GM23338 (cell line): ENCODE measurements at regions not wholly inside any gene's neighbourhood (a gene's known extent, or its start where the extent isn't known, plus 50 kb on each side); places are given as distances from the start of the nearest gene placed in this dataset.

Source experiments
- ATAC-seq: fragments of 200-7000 bp; cut with Tn5 transposase; 3 replicates; pipeline ENCODE4 v1.9.1; 2020
- DNase-seq: peaks from one replicate; pipeline ENCODE4 v3.0.0-alpha.2; 2015; ENCODE audit warnings: low spot score
- H2AFZ ChIP-seq: fragments of 200-600 bp; sonication (generic); 2 replicates; pipeline ENCODE4 v1.8.0; 2016; ENCODE audit warnings: antibody characterized with exemption, mild to moderate bottlenecking, moderate library complexity
- H3F3A ChIP-seq: fragments of 200-600 bp; sonication (generic); replicated peaks from 2 replicates; pipeline ENCODE4 v1.8.0; 2017; ENCODE audit warnings: antibody characterized with exemption, mixed run types, low read depth
- H3K27ac ChIP-seq: fragments of 200-600 bp; sonication (generic); 2 replicates; pipeline ENCODE4 v1.6.1; 2016; ENCODE audit warnings: low read depth
- H3K27me3 ChIP-seq: fragments of 200-600 bp; sonication (generic); 2 replicates; pipeline ENCODE4 v1.8.0; 2016; ENCODE audit warnings: mild to moderate bottlenecking, mixed run types, moderate library complexity; ENCODE audit not compliant: insufficient read depth
- H3K36me3 ChIP-seq: fragments of 200-600 bp; sonication (generic); 2 replicates; pipeline ENCODE4 v1.8.0; 2016; ENCODE audit warnings: mild to moderate bottlenecking; ENCODE audit not compliant: insufficient read depth
- H3K4me1 ChIP-seq: fragments of 200-600 bp; sonication (generic); 2 replicates; pipeline ENCODE4 v1.8.0; 2016; ENCODE audit warnings: mild to moderate bottlenecking, moderate library complexity; ENCODE audit not compliant: insufficient read depth
- H3K4me2 ChIP-seq: fragments of 200-600 bp; sonication (generic); 2 replicates; pipeline ENCODE4 v1.7.1; 2017; ENCODE audit warnings: mixed run types
- H3K4me3 ChIP-seq: fragments of 200-600 bp; sonication (generic); 2 replicates; pipeline ENCODE4 v1.6.1; 2016; ENCODE audit warnings: mixed run types
- H3K79me2 ChIP-seq: fragments of 200-600 bp; sonication (generic); replicated peaks from 2 replicates; pipeline ENCODE4 v1.8.0; 2017; ENCODE audit warnings: mild to moderate bottlenecking; ENCODE audit not compliant: insufficient read depth
- H3K9me2 ChIP-seq: fragments of 200-600 bp; sonication (generic); 2 replicates; pipeline ENCODE4 v1.8.0; 2017; ENCODE audit not compliant: insufficient read depth
- H4K20me1 ChIP-seq: fragments of 200-600 bp; sonication (generic); replicated peaks from 2 replicates; pipeline ENCODE4 v1.8.0; 2017; ENCODE audit warnings: mild to moderate bottlenecking; ENCODE audit not compliant: insufficient read depth
- H3K27ac Mint-ChIP-seq: 2 replicates; pipeline ENCODE4 v1.8.0; 2020; ENCODE audit warnings: inconsistent platforms, mild to moderate bottlenecking, moderate library complexity, mixed read lengths
- H3K27me3 Mint-ChIP-seq: 3 replicates; pipeline ENCODE4 v1.8.0; 2022; ENCODE audit warnings: low read depth, mild to moderate bottlenecking, moderate library complexity, mixed read lengths, inconsistent platforms; ENCODE audit not compliant: insufficient read depth, poor library complexity
- H3K36me3 Mint-ChIP-seq: 3 replicates; pipeline ENCODE4 v1.8.0; 2021; ENCODE audit warnings: low read depth, mild to moderate bottlenecking, inconsistent platforms, moderate library complexity, mixed read lengths
- H3K4me1 Mint-ChIP-seq: 3 replicates; pipeline ENCODE4 v1.8.0; 2020; ENCODE audit warnings: mild to moderate bottlenecking, inconsistent platforms, mixed read lengths
- H3K4me3 Mint-ChIP-seq: 3 replicates; pipeline ENCODE4 v1.8.0; 2021; ENCODE audit warnings: moderate library complexity, mild to moderate bottlenecking, inconsistent platforms, mixed read lengths
- H3K9me3 Mint-ChIP-seq: 3 replicates; pipeline ENCODE4 v1.8.0; 2020; ENCODE audit warnings: moderate library complexity, mild to moderate bottlenecking, inconsistent platforms, mixed read lengths
- EZH2 ChIP-seq: fragments of 200-600 bp; sonication (generic); IDR thresholded peaks from one replicate; pipeline ENCODE4 v1.8.0; 2017; ENCODE audit warnings: antibody characterized with exemption, mild to moderate bottlenecking, low read depth; ENCODE audit not compliant: unreplicated experiment
- EZH2phosphoT487 ChIP-seq: fragments of 200-600 bp; sonication (generic); IDR thresholded peaks from one replicate; pipeline ENCODE4 v1.8.1; 2018; ENCODE audit warnings: antibody characterized with exemption; ENCODE audit not compliant: unreplicated experiment
- NANOG ChIP-seq: IDR thresholded peaks from 2 replicates; pipeline ENCODE4 v1.6.1; 2016; ENCODE audit warnings: antibody characterized with exemption, borderline replicate concordance
- POLR2AphosphoS5 ChIP-seq: IDR thresholded peaks from 2 replicates; pipeline ENCODE4 v1.6.1; 2016; ENCODE audit warnings: antibody characterized with exemption, low read depth
- ZNF114 ChIP-seq: fragments of 250-450 bp; sonication (Bioruptor Pico); IDR thresholded peaks from 2 replicates; pipeline ENCODE4 v1.5.0; 2020; ENCODE audit warnings: mild to moderate bottlenecking, moderate library complexity
- TF ChIP-seq, protein P1 (sequence below): IDR thresholded peaks from one replicate; pipeline ENCODE4 v1.6.1; 2018; ENCODE audit warnings: antibody characterized with exemption; ENCODE audit not compliant: unreplicated experiment
- TF ChIP-seq, protein P2 (sequence below), 2 experiments: fragments of 200-600 bp in 1 of 2; sonication (generic) in 1 of 2; conservative IDR thresholded peaks; 2 replicates each; pipeline versions ENCODE4 v1.5.1 to v1.6.1; 2016 to 2017; ENCODE audit warnings: antibody characterized with exemption in 2 of 2, low read depth in 2 of 2, mild to moderate bottlenecking in 2 of 2, moderate library complexity in 1 of 2
- TF ChIP-seq, protein P3 (sequence below): IDR thresholded peaks from 2 replicates; pipeline ENCODE4 v1.6.1; 2016; ENCODE audit warnings: antibody characterized with exemption

DNA sequence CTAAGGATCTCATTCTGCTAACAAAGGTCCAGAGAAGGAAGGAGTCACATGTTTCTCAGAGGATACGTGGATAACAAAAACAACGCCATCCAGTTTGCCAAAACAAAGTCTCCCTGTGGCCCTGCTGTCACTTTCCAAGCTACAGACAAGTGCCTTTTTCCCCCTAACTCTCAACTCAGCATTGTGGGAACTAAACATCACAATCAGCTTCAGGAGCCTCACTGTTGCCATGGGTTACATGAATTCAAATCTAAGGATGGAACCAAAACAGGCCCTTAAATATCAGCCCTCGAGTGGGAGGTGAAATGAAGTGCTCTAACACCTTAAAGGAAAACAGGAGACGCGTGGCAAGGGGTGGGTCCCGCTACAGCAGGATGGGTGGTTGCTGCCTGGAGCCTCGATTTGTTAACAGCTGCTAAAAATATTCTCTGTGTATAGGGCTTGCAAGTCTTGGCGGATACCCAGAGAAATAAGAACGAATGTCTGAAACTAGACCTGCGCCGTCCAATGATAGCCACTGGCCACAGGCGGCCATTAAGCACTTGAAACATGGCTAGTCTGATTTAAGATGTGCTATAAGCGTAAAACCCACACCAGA, 66.4 kb upstream of the SOD1 start:
- H3K9me2 ChIP-seq = no peaks in the 10 kb centered on the region
- no peaks in the 10 kb centered on the region for H4K20me1 ChIP-seq
- no peak overlapping the region for H3K27ac ChIP-seq
- H3K4me3 ChIP-seq = no peak overlapping the region
- H3K79me2 ChIP-seq = no peaks in the 10 kb centered on the region
- Mint-ChIP-seq H3K27me3 (peaks cover 2% of the 10 kb centered on the region), H3K36me3 (no peaks in the 10 kb centered on the region; the same call in 2 of the 3 replicates), H3K4me1 (0 out of 3 replicates have a peak, but pooled peaks cover 2% of the 10 kb centered on the region), H3K4me3 (no peak overlapping the region), H3K9me3 (no peaks in the 10 kb centered on the region; the same call in none of the 3 replicates), H3K27ac (no peak overlapping the region)
- H2AFZ ChIP-seq = peak overlapping the region; percentile 91; the same call in 1 of the 2 replicates
- ATAC-seq (no peak), DNase-seq (no peak)
- H3K4me2 ChIP-seq = no peak overlapping the region
- H3K36me3 ChIP-seq = no peaks in the 10 kb centered on the region
- H3K4me1 ChIP-seq = no peaks in the 10 kb centered on the region
- TF ChIP-seq ZNF114 = no peak
- no peak for TF ChIP-seq NANOG
- TF ChIP-seq, protein P1, sequence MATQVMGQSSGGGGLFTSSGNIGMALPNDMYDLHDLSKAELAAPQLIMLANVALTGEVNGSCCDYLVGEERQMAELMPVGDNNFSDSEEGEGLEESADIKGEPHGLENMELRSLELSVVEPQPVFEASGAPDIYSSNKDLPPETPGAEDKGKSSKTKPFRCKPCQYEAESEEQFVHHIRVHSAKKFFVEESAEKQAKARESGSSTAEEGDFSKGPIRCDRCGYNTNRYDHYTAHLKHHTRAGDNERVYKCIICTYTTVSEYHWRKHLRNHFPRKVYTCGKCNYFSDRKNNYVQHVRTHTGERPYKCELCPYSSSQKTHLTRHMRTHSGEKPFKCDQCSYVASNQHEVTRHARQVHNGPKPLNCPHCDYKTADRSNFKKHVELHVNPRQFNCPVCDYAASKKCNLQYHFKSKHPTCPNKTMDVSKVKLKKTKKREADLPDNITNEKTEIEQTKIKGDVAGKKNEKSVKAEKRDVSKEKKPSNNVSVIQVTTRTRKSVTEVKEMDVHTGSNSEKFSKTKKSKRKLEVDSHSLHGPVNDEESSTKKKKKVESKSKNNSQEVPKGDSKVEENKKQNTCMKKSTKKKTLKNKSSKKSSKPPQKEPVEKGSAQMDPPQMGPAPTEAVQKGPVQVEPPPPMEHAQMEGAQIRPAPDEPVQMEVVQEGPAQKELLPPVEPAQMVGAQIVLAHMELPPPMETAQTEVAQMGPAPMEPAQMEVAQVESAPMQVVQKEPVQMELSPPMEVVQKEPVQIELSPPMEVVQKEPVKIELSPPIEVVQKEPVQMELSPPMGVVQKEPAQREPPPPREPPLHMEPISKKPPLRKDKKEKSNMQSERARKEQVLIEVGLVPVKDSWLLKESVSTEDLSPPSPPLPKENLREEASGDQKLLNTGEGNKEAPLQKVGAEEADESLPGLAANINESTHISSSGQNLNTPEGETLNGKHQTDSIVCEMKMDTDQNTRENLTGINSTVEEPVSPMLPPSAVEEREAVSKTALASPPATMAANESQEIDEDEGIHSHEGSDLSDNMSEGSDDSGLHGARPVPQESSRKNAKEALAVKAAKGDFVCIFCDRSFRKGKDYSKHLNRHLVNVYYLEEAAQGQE = no peak
- no peaks in the 10 kb centered on the region for H3K27me3 ChIP-seq
- no peaks in the 10 kb centered on the region for H3F3A ChIP-seq

DNA sequence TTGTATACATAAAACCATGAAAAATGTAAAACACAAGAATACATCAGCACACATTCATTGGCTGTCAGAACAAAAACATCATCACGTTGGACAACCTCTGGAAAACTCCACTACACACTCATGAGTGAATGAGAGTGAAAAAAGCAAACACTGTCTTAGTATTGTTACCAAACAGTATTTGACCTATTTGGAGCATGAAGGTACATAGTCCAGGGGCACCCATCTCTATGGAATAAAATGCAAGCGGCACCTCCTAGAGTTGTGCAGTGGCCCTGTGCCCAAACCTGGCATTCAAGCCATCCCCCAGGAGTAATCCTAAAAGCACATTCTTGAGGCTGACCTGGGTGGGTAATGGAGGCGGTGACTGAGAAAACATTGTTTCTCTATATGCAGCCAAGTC, 67.0 kb upstream of the SOD1 start:
- no peak overlapping the region for H3K27ac ChIP-seq
- no peaks in the 10 kb centered on the region for H3K27me3 ChIP-seq
- no peaks in the 10 kb centered on the region; the same call in 2 of the 3 replicates for H3K36me3 Mint-ChIP-seq
- H3K4me2 ChIP-seq = no peak overlapping the region
- no peak overlapping the region for H3K4me3 ChIP-seq
- no peak overlapping the region for H3K4me3 Mint-ChIP-seq
- ATAC-seq (no peak), DNase-seq (no peak)
- H3K36me3 ChIP-seq = no peaks in the 10 kb centered on the region
- 0 out of 3 replicates have a peak, but pooled peaks cover 2% of the 10 kb centered on the region for H3K4me1 Mint-ChIP-seq
- H3K4me1 ChIP-seq = no peaks in the 10 kb centered on the region
- no peaks in the 10 kb centered on the region; the same call in none of the 3 replicates for H3K9me3 Mint-ChIP-seq
- H3K79me2 ChIP-seq = no peaks in the 10 kb centered on the region
- no peaks in the 10 kb centered on the region for H3K9me2 ChIP-seq
- no peaks in the 10 kb centered on the region for H4K20me1 ChIP-seq
- H3K27me3 Mint-ChIP-seq = peaks cover 2% of the 10 kb centered on the region
- no peaks in the 10 kb centered on the region for H3F3A ChIP-seq
- peak overlapping the region; percentile 91; the same call in 1 of the 2 replicates for H2AFZ ChIP-seq
- H3K27ac Mint-ChIP-seq = no peak overlapping the region
- TF ChIP-seq, protein P1 = no peak
- no peak for TF ChIP-seq NANOG
- TF ChIP-seq, protein P2, sequence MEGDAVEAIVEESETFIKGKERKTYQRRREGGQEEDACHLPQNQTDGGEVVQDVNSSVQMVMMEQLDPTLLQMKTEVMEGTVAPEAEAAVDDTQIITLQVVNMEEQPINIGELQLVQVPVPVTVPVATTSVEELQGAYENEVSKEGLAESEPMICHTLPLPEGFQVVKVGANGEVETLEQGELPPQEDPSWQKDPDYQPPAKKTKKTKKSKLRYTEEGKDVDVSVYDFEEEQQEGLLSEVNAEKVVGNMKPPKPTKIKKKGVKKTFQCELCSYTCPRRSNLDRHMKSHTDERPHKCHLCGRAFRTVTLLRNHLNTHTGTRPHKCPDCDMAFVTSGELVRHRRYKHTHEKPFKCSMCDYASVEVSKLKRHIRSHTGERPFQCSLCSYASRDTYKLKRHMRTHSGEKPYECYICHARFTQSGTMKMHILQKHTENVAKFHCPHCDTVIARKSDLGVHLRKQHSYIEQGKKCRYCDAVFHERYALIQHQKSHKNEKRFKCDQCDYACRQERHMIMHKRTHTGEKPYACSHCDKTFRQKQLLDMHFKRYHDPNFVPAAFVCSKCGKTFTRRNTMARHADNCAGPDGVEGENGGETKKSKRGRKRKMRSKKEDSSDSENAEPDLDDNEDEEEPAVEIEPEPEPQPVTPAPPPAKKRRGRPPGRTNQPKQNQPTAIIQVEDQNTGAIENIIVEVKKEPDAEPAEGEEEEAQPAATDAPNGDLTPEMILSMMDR (conservative IDR thresholded peaks at IDR 0.05; ENCODE audit: low read depth in 2 of 2) = no peak
- TF ChIP-seq, protein P3, sequence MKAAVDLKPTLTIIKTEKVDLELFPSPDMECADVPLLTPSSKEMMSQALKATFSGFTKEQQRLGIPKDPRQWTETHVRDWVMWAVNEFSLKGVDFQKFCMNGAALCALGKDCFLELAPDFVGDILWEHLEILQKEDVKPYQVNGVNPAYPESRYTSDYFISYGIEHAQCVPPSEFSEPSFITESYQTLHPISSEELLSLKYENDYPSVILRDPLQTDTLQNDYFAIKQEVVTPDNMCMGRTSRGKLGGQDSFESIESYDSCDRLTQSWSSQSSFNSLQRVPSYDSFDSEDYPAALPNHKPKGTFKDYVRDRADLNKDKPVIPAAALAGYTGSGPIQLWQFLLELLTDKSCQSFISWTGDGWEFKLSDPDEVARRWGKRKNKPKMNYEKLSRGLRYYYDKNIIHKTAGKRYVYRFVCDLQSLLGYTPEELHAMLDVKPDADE = no peak
- TF ChIP-seq POLR2AphosphoS5 = no peak
- no peak for TF ChIP-seq EZH2phosphoT487
- TF ChIP-seq EZH2 = no peak
